ENCODE measurements at regions not wholly inside any gene's neighbourhood (a gene's known extent, or its start where the extent isn't known, plus 50 kb on each side); places are given as distances from the start of the nearest gene placed in this dataset.

GRCh38 chr15:96037584-96037983, 292.9 kb upstream of the NR2F2 start:
- TF ChIP-seq, protein P1, sequence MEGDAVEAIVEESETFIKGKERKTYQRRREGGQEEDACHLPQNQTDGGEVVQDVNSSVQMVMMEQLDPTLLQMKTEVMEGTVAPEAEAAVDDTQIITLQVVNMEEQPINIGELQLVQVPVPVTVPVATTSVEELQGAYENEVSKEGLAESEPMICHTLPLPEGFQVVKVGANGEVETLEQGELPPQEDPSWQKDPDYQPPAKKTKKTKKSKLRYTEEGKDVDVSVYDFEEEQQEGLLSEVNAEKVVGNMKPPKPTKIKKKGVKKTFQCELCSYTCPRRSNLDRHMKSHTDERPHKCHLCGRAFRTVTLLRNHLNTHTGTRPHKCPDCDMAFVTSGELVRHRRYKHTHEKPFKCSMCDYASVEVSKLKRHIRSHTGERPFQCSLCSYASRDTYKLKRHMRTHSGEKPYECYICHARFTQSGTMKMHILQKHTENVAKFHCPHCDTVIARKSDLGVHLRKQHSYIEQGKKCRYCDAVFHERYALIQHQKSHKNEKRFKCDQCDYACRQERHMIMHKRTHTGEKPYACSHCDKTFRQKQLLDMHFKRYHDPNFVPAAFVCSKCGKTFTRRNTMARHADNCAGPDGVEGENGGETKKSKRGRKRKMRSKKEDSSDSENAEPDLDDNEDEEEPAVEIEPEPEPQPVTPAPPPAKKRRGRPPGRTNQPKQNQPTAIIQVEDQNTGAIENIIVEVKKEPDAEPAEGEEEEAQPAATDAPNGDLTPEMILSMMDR (IDR thresholded peaks at IDR 0.05), result no peak
- TF ChIP-seq POLR2A (IDR thresholded peaks at IDR 0.05), result no peak
